ENCODE measurements at regions not wholly inside any gene's neighbourhood (a gene's known extent, or its start where the extent isn't known, plus 50 kb on each side); places are given as distances from the start of the nearest gene placed in this dataset.

GRCh38 chr18:55786651-55787272, 198.8 kb upstream of the TCF4 start (continued):
- no peak for TF ChIP-seq XRCC3 (IDR thresholded peaks at IDR 0.05)
- TF ChIP-seq MXI1 (IDR thresholded peaks at IDR 0.05; ENCODE audit: low read depth, low read length): no peak
- TF ChIP-seq STAG1 (CRISPR knock-in tag; IDR thresholded peaks at IDR 0.05; ENCODE audit: borderline replicate concordance): no peak
- TF ChIP-seq SNIP1 (IDR thresholded peaks at IDR 0.05; ENCODE audit: low read depth): no peak
- TF ChIP-seq ESRRB (CRISPR knock-in tag; IDR thresholded peaks at IDR 0.05; ENCODE audit: borderline replicate concordance): no peak
- TF ChIP-seq RREB1 (CRISPR knock-in tag; IDR thresholded peaks at IDR 0.05): no peak
- no peak for TF ChIP-seq ARID3A (IDR thresholded peaks at IDR 0.05; ENCODE audit: borderline replicate concordance, low read depth, low read length)
- TF ChIP-seq PHF20 (IDR thresholded peaks at IDR 0.05; ENCODE audit: partially characterized antibody): no peak
- TF ChIP-seq ETS2 (tag; IDR thresholded peaks at IDR 0.05; ENCODE audit: borderline replicate concordance, poor library complexity, severe bottlenecking): no peak
- TF ChIP-seq FOSL1 (tag; conservative IDR thresholded peaks at IDR 0.05): peak; percentile 42; the same call in 1 of the 2 replicates
- TF ChIP-seq SP1 (CRISPR knock-in tag; IDR thresholded peaks at IDR 0.05): no peak
- TF ChIP-seq NR4A1 (CRISPR knock-in tag; IDR thresholded peaks at IDR 0.05): no peak
- TF ChIP-seq NR4A1 (tag; IDR thresholded peaks at IDR 0.05): no peak
- no peak for TF ChIP-seq ZNF79 (CRISPR knock-in tag; IDR thresholded peaks at IDR 0.05; ENCODE audit: low read depth)
- TF ChIP-seq GTF2F1 (IDR thresholded peaks at IDR 0.05; ENCODE audit: low read depth, low read length): no peak
- TF ChIP-seq E2F4 (CRISPR knock-in tag; IDR thresholded peaks at IDR 0.05; ENCODE audit: low read depth): no peak
- TF ChIP-seq MAFF (IDR thresholded peaks at IDR 0.05; ENCODE audit: low read length): no peak
